ENCODE measurements at regions not wholly inside any gene's neighbourhood (a gene's known extent, or its start where the extent isn't known, plus 50 kb on each side); places are given as distances from the start of the nearest gene placed in this dataset.

DNA sequence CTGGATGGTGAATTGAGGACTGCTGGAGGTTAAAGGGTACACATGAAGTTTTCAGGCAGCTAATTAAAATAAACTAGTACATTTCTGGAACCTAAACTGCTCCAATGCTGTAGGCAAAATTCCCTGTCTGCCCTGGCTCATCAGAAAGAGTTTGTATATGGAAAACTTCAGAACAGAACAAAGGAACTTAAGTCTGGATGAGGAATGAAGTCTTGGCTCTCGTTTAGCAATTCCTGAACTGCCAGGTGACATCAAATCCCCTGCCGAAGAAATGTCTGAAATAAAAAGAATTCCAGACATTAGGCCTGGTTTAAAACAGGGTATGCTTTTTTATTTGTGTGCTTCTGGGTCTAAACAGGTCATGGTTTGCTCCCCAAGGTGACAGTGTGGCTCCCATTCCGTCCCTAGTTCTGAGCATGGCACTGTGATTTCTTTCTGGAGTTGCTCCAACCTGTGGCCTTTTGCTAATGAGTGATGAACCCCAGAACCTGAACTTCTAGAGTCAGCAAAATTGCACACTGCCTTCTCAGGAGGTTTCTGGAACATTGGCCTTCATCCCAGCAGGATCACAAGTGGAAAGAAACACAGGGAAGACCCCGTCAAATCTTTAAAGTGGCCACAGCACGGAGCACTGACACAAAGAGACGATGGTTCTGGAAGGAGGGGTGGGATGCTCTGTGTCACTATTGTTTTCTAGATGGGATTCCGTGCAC lies 129.4 kb upstream of the NAA20 start:
- Mint-ChIP-seq H3K27me3 (ENCODE audit: low read depth) (peaks cover 37% of the 10 kb centered on the region), H3K36me3 (ENCODE audit: insufficient read depth) (no peaks in the 10 kb centered on the region), H3K4me1 (ENCODE audit: low read depth) (no peaks in the 10 kb centered on the region), H3K9me3 (no peaks in the 10 kb centered on the region), H3K4me3 (no peak overlapping the region)
- DNase-seq (no peak), ATAC-seq (no peak)

- H3K36me3 Mint-ChIP-seq (ENCODE audit: insufficient read depth), result no peaks in the 10 kb centered on the region
- no peak overlapping the region for H3K4me3 Mint-ChIP-seq
- DNase-seq (no peak), ATAC-seq (no peak)
- H3K4me1 Mint-ChIP-seq (ENCODE audit: low read depth), result no peaks in the 10 kb centered on the region
- peaks cover 37% of the 10 kb centered on the region for H3K27me3 Mint-ChIP-seq (ENCODE audit: low read depth)
- H3K9me3 Mint-ChIP-seq, result no peaks in the 10 kb centered on the region
Measured at GRCh38 chr20:19888269-19888671, 128.9 kb upstream of the NAA20 start.

DNA sequence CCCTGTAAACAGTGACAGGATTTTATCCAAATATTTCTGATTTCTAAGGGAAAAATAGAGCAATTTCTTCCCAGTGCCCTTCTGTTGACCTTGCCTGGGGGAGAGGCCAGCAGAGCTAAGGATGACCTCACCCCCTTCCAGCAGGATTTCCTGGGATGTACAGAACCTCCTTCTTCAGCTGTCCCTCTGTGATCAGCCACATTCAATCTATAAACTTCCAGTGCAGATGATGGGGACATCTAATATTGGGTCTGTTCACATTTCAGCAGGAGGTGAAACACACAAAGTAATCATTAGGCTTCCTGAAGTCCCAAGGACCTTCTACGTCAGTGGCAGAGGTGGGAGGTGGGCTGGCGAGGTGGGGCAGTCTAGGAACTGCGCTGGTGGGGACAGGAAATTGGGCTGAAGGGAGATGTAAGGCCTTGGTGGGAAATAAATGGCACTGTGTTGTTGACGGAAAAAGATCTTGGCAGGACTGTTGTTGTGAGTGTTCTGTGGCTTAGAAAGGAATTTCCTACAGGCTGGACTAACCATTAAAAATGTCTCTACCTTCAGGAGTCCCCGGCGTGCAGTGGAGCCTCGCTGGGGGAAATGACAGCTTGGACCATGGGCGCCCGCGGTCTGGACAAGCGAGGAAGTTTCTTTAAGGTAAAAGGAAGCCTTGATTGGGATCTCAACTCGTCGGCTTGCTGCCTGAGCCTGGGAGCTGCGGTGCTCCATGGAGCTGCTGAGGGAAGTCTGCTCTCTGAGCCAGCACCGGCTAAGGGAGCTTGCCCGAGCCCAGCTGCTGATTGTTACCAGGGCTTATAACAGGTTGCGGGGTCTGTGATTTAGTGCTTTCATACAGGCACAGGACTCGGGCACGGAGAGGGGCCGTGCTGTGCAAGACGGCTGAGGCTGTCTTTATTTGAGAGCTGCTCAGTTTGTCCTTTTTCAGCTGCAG lies 127.9 kb upstream of the NAA20 start:
- Mint-ChIP-seq H3K9me3 (no peaks in the 10 kb centered on the region), H3K36me3 (ENCODE audit: insufficient read depth) (no peaks in the 10 kb centered on the region), H3K27me3 (ENCODE audit: low read depth) (peaks cover 37% of the 10 kb centered on the region), H3K4me3 (no peak overlapping the region), H3K4me1 (ENCODE audit: low read depth) (no peaks in the 10 kb centered on the region)
- ATAC-seq (no peak), DNase-seq (no peak)

- DNase-seq, result no peak
- H3K36me3 Mint-ChIP-seq (ENCODE audit: insufficient read depth), result no peaks in the 10 kb centered on the region
- H3K9me3 Mint-ChIP-seq, result no peaks in the 10 kb centered on the region
- H3K27me3 Mint-ChIP-seq (ENCODE audit: low read depth), result peaks cover 37% of the 10 kb centered on the region
- ATAC-seq, result no peak
- H3K4me3 Mint-ChIP-seq, result no peak overlapping the region
- H3K4me1 Mint-ChIP-seq (ENCODE audit: low read depth), result no peaks in the 10 kb centered on the region
Measured at GRCh38 chr20:19890445-19891051, 126.6 kb upstream of the NAA20 start.

GRCh38 chr20:19893356-19893755 lies 123.8 kb upstream of the NAA20 start:
- H3K9me3 Mint-ChIP-seq, result no peaks in the 10 kb centered on the region
- H3K4me3 Mint-ChIP-seq, result no peak overlapping the region
- H3K4me1 Mint-ChIP-seq (ENCODE audit: low read depth), result no peaks in the 10 kb centered on the region
- DNase-seq (no peak), ATAC-seq (no peak)
- H3K36me3 Mint-ChIP-seq (ENCODE audit: insufficient read depth), result no peaks in the 10 kb centered on the region
- peaks cover 33% of the 10 kb centered on the region for H3K27me3 Mint-ChIP-seq (ENCODE audit: low read depth)

- peaks cover 13% of the 10 kb centered on the region for H3K9me3 Mint-ChIP-seq
- no peaks in the 10 kb centered on the region for H3K36me3 Mint-ChIP-seq (ENCODE audit: insufficient read depth)
- H3K4me1 Mint-ChIP-seq (ENCODE audit: low read depth), result no peaks in the 10 kb centered on the region
- H3K4me3 Mint-ChIP-seq, result no peak overlapping the region
- DNase-seq (no peak), ATAC-seq (no peak)
- H3K27me3 Mint-ChIP-seq (ENCODE audit: low read depth), result peaks cover 11% of the 10 kb centered on the region
Measured at GRCh38 chr20:19895761-19896160, 121.4 kb upstream of the NAA20 start.

- ATAC-seq (no peak), DNase-seq (no peak)
- no peak overlapping the region for H3K4me3 Mint-ChIP-seq
- no peaks in the 10 kb centered on the region for H3K27me3 Mint-ChIP-seq (ENCODE audit: low read depth)
- H3K36me3 Mint-ChIP-seq (ENCODE audit: insufficient read depth), result no peaks in the 10 kb centered on the region
- H3K4me1 Mint-ChIP-seq (ENCODE audit: low read depth), result no peaks in the 10 kb centered on the region
- peaks cover 13% of the 10 kb centered on the region for H3K9me3 Mint-ChIP-seq
Measured at GRCh38 chr20:19897891-19898290, 119.3 kb upstream of the NAA20 start.

- Mint-ChIP-seq H3K36me3 (ENCODE audit: insufficient read depth) (no peaks in the 10 kb centered on the region), H3K9me3 (peaks cover 13% of the 10 kb centered on the region), H3K27me3 (ENCODE audit: low read depth) (no peaks in the 10 kb centered on the region), H3K4me1 (ENCODE audit: low read depth) (peaks cover 3% of the 10 kb centered on the region), H3K4me3 (no peak overlapping the region)
- no peak for ATAC-seq
- no peak for DNase-seq
Measured at GRCh38 chr20:19901226-19901625, 115.9 kb upstream of the NAA20 start.

DNA sequence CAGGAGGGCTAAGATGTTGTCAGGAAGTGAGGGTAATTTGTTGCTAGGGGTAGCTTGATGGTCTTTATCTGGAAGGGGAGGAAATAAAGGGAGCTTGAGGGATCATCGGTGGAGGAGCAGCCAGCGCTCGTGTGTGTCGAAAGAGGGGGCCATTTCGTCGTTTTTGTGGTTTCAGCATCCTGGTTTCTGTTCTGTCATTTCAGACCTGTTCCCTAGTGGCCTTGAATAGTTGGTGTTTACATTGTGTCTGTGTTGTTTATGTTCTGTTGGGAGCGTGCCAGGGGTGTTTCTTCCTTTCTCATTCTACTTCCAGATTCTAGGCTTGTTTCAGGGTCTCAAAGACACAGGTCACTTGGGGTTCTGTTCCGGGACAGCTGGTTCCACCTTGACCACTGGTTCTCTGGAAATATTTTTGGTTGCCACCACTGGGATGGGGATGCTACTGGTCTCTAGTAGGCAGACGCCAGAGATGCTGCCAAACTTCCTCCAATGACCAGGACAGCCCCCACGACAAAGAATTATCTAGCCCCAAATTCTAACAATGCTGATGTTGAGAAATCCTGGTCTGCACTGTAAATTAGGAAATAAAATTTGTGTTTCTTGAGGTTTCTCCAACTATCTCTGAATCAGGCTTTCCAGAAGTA lies 113.9 kb upstream of the NAA20 start:
- Mint-ChIP-seq H3K4me3 (no peak overlapping the region), H3K9me3 (peaks cover 13% of the 10 kb centered on the region), H3K4me1 (ENCODE audit: low read depth) (peaks cover 3% of the 10 kb centered on the region), H3K27me3 (ENCODE audit: low read depth) (no peaks in the 10 kb centered on the region), H3K36me3 (ENCODE audit: insufficient read depth) (no peaks in the 10 kb centered on the region)
- no peak for ATAC-seq
- no peak for DNase-seq

GRCh38 chr20:19907326-19908056 lies 109.7 kb upstream of the NAA20 start:
- no peaks in the 10 kb centered on the region for H3K9me3 Mint-ChIP-seq
- no peak for DNase-seq
- no peaks in the 10 kb centered on the region for H3K36me3 Mint-ChIP-seq (ENCODE audit: insufficient read depth)
- H3K27me3 Mint-ChIP-seq (ENCODE audit: low read depth), result no peaks in the 10 kb centered on the region
- ATAC-seq, result no peak
- peaks cover 3% of the 10 kb centered on the region for H3K4me1 Mint-ChIP-seq (ENCODE audit: low read depth)
- no peak overlapping the region for H3K4me3 Mint-ChIP-seq

DNA sequence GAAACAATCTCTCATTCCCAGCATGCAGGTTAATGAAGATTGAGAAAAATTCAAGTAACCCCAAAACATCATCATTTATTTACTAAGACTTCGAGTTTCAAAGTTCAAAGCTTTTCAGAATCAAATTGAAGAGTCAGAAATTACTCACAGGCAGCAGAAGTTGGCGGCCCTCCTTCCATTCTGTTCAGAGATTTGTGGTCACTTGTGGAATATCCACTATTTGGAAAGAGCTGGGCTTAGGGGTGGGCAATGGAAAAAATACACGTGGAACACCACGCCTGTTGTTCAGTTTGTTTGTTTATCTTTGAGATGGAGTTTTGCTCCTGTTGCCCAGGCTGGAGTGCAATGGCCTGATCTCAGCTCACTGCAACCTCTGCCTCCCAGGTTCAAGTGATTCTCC lies 108.6 kb upstream of the NAA20 start:
- Mint-ChIP-seq H3K9me3 (no peaks in the 10 kb centered on the region), H3K27me3 (ENCODE audit: low read depth) (no peaks in the 10 kb centered on the region), H3K36me3 (ENCODE audit: insufficient read depth) (no peaks in the 10 kb centered on the region), H3K4me3 (no peak overlapping the region), H3K4me1 (ENCODE audit: low read depth) (no peaks in the 10 kb centered on the region)
- DNase-seq (no peak), ATAC-seq (no peak)

DNA sequence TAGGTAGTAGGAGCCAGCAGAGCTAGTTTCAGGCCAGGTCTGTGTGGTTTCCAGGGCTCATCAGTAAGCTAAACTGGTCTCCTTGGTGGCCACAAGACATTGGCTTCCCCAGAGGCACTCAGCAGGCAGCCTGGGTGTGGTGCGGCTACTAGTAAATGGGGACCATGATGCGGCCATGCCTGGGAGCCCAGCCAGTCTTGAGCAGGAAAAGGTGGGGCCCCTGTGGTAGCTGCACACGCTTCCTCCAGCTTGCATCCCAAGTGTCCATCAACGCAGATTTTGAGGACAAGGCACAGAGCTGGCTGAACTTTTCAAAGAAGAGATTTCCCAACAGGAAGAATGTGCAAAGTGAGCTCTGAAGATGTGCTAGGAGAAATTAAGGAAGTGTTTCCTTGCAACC lies 107.4 kb upstream of the NAA20 start:
- ATAC-seq (no peak), DNase-seq (no peak)
- Mint-ChIP-seq H3K4me3 (no peak overlapping the region), H3K4me1 (ENCODE audit: low read depth) (no peaks in the 10 kb centered on the region), H3K9me3 (no peaks in the 10 kb centered on the region), H3K36me3 (ENCODE audit: insufficient read depth) (no peaks in the 10 kb centered on the region), H3K27me3 (ENCODE audit: low read depth) (no peaks in the 10 kb centered on the region)

DNA sequence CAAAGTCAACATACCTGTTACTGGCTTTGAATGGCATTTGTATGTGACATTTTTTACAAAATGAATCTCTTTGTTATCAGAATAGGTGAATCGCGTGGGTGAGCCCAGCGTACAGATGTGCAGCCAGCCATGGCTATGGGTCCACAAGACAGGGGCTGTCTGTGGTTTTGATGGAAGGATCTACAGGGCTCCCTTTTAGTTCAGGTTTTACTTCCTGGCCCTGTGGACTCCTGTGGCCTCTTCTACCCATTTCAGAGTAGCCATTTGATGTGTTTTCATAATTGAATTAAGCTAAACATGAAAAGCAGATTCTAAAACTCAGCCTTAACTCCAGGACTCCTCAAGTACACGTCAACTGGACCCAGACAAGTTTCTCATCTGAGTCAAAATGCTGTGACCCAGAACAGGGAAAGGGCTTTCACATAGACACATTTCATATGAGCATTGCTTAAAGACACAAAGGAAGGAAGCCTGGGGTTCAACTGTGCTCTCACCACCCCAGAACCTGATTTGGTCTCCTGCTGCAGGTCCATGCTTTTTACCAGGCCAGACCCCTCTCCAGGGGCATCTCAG lies 105.3 kb upstream of the NAA20 start:
- no peak for ATAC-seq
- Mint-ChIP-seq H3K36me3 (ENCODE audit: insufficient read depth) (no peaks in the 10 kb centered on the region), H3K4me1 (ENCODE audit: low read depth) (no peaks in the 10 kb centered on the region)

More for the DNA sequence above, 105.3 kb upstream of the NAA20 start:
- no peak for DNase-seq
- Mint-ChIP-seq H3K9me3 (no peaks in the 10 kb centered on the region), H3K27me3 (ENCODE audit: low read depth) (peaks cover 2% of the 10 kb centered on the region), H3K4me3 (no peak overlapping the region)
